ENCODE measurements at regions not wholly inside any gene's neighbourhood (a gene's known extent, or its start where the extent isn't known, plus 50 kb on each side); places are given as distances from the start of the nearest gene placed in this dataset.

DNA sequence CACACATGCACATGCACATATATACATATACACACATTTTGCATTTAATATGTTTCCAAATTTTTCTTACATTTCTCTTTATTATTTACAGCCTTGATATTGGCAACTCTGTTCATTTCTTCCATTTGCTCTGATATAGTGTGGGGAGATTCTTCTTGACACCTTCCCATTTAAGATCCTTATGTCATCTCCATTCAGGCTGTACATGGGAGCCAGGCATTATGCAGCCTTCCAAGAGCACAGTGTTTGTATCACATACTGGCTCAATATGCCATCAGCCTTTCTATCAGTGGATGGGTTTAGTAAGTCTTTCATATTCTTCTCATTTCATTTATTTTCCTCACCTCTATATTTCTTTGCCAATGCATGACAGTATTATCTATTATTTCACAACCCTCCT lies 372.3 kb upstream of the FTMT start:
- TF ChIP-seq, protein P1, sequence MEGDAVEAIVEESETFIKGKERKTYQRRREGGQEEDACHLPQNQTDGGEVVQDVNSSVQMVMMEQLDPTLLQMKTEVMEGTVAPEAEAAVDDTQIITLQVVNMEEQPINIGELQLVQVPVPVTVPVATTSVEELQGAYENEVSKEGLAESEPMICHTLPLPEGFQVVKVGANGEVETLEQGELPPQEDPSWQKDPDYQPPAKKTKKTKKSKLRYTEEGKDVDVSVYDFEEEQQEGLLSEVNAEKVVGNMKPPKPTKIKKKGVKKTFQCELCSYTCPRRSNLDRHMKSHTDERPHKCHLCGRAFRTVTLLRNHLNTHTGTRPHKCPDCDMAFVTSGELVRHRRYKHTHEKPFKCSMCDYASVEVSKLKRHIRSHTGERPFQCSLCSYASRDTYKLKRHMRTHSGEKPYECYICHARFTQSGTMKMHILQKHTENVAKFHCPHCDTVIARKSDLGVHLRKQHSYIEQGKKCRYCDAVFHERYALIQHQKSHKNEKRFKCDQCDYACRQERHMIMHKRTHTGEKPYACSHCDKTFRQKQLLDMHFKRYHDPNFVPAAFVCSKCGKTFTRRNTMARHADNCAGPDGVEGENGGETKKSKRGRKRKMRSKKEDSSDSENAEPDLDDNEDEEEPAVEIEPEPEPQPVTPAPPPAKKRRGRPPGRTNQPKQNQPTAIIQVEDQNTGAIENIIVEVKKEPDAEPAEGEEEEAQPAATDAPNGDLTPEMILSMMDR (IDR thresholded peaks at IDR 0.05; ENCODE audit: low read depth, low read length, poor library complexity, severe bottlenecking) = no peak
- no peak for TF ChIP-seq EZH2phosphoT487 (IDR thresholded peaks at IDR 0.05; ENCODE audit: borderline replicate concordance, low read length)
